Panc1 (cell line): ENCODE measurements at regions not wholly inside any gene's neighbourhood (a gene's known extent, or its start where the extent isn't known, plus 50 kb on each side); places are given as distances from the start of the nearest gene placed in this dataset.

Experiments
- ATAC-seq: fragments of 200-7000 bp; cut with Tn5 transposase; 2 replicates; pipeline ENCODE4 v1.9.1; 2020; ENCODE audit warnings: mild to moderate bottlenecking, moderate library complexity
- BruUV-seq: library from RNA; stranded (reverse); fragments of 400-500 nt; replicated peaks from 2 replicates; lab custom pipeline; 2021; lab: Mats Ljungman, UMichigan
- CTCF ChIA-PET: fragments of 300-600 bp; sonication (Branson Sonifier 250); formaldehyde crosslinking; loops from one replicate; lab custom pipeline; 2022; ENCODE audit warnings: antibody characterized with exemption; lab: Charles Lee
- POLR2A ChIA-PET: fragments of 300-600 bp; sonication (Branson Sonifier 250); formaldehyde crosslinking; loops from one replicate; lab custom pipeline; 2022; ENCODE audit warnings: antibody characterized with exemption; lab: Charles Lee
- DNase-seq: peaks from one replicate; pipeline ENCODE4 v3.0.0-alpha.2; 2010; ENCODE audit warnings: low read depth, low spot score
- H3K27ac ChIP-seq: 2 replicates; pipeline ENCODE4 v1.5.1; 2011; ENCODE audit warnings: mild to moderate bottlenecking, low read length, inconsistent platforms
- H3K27me3 ChIP-seq: fragments of 200-500 bp; sonication (Bioruptor generic); 2 replicates; pipeline ENCODE4 v1.6.0; 2014; ENCODE audit warnings: low read length, inconsistent platforms; ENCODE audit not compliant: control insufficient read depth, insufficient read depth
- H3K36me3 ChIP-seq: fragments of 200-500 bp; sonication (Bioruptor generic); 2 replicates; pipeline ENCODE4 v1.5.1; 2014; ENCODE audit warnings: inconsistent platforms, mild to moderate bottlenecking, low read length, moderate library complexity; ENCODE audit not compliant: control insufficient read depth, insufficient read depth
- H3K4me1 ChIP-seq: 2 replicates; pipeline ENCODE4 v1.5.1; 2011; ENCODE audit warnings: inconsistent platforms, mild to moderate bottlenecking, low read length, moderate library complexity; ENCODE audit not compliant: control insufficient read depth, insufficient read depth
- H3K4me3 ChIP-seq, 2 experiments: 2 replicates each; pipeline ENCODE4 v1.5.1; 2011 to 2012; ENCODE audit warnings: low read depth in 2 of 2, low read length in 2 of 2, mild to moderate bottlenecking in 2 of 2, inconsistent platforms in 1 of 2, moderate library complexity in 1 of 2
- H3K9me3 ChIP-seq: fragments of 200-500 bp; sonication (Bioruptor generic); 2 replicates; pipeline ENCODE4 v1.5.1; 2014; ENCODE audit warnings: low read depth, mild to moderate bottlenecking, inconsistent platforms, low read length, moderate library complexity; ENCODE audit not compliant: control insufficient read depth, insufficient read depth
- CTCF ChIP-seq: fragments of 450-650 bp; IDR thresholded peaks from 2 replicates; pipeline ENCODE4 v1.5.1; 2017; ENCODE audit warnings: mild to moderate bottlenecking
- POLR2AphosphoS5 ChIP-seq: IDR thresholded peaks from 2 replicates; pipeline ENCODE4 v1.6.1; 2012; ENCODE audit warnings: mild to moderate bottlenecking, low read depth, low read length, moderate library complexity
- SIN3A ChIP-seq: IDR thresholded peaks from 2 replicates; pipeline ENCODE4 v1.6.1; 2012; ENCODE audit warnings: low read depth, mild to moderate bottlenecking, low read length, moderate library complexity, borderline replicate concordance; ENCODE audit not compliant: insufficient read depth
- TCF7L2 ChIP-seq: IDR thresholded peaks from 2 replicates; pipeline ENCODE4 v1.6.1; 2011; ENCODE audit warnings: mild to moderate bottlenecking, low read depth, low read length, inconsistent platforms
- in situ Hi-C: cut with HindIII; loops from 2 replicates; pipeline ENCODE4 v1.10.0; 2016; ENCODE audit warnings: low sequenced_read_pairs, low pct_unique_long_range_greater_than_20kb
- intact Hi-C: fragments of 100-400 bp; cut with micrococcal nuclease; formaldehyde crosslinking; loops from one replicate; pipeline ENCODE4 v1.10.0; 2022; ENCODE audit not compliant: unreplicated experiment
- TF ChIP-seq, protein P1 (sequence below), 2 experiments: IDR thresholded peaks; 2 replicates each; pipeline ENCODE4 v1.6.1; 2011 to 2012; ENCODE audit warnings: low read depth in 2 of 2, control low read depth in 1 of 2, low read length in 1 of 2, mild to moderate bottlenecking in 1 of 2, moderate library complexity in 1 of 2; ENCODE audit not compliant: insufficient read depth in 1 of 2

- no TSS peak for BruUV-seq
- Histone ChIP-seq H3K27ac (no peak overlapping the region), H3K4me3 (no peak overlapping the region), H3K27me3 (no peaks in the 10 kb centered on the region; the same call in 1 of the 2 replicates), H3K36me3 (no peaks in the 10 kb centered on the region), H3K4me1 (no peaks in the 10 kb centered on the region), H3K9me3 (no peaks in the 10 kb centered on the region)
- DNase-seq, result no peak
- in situ Hi-C loops, result no loop called here
- no peak for ATAC-seq
- ChIA-PET CTCF (no interaction called here), POLR2A (no interaction called here)
- TF ChIP-seq, protein P1, sequence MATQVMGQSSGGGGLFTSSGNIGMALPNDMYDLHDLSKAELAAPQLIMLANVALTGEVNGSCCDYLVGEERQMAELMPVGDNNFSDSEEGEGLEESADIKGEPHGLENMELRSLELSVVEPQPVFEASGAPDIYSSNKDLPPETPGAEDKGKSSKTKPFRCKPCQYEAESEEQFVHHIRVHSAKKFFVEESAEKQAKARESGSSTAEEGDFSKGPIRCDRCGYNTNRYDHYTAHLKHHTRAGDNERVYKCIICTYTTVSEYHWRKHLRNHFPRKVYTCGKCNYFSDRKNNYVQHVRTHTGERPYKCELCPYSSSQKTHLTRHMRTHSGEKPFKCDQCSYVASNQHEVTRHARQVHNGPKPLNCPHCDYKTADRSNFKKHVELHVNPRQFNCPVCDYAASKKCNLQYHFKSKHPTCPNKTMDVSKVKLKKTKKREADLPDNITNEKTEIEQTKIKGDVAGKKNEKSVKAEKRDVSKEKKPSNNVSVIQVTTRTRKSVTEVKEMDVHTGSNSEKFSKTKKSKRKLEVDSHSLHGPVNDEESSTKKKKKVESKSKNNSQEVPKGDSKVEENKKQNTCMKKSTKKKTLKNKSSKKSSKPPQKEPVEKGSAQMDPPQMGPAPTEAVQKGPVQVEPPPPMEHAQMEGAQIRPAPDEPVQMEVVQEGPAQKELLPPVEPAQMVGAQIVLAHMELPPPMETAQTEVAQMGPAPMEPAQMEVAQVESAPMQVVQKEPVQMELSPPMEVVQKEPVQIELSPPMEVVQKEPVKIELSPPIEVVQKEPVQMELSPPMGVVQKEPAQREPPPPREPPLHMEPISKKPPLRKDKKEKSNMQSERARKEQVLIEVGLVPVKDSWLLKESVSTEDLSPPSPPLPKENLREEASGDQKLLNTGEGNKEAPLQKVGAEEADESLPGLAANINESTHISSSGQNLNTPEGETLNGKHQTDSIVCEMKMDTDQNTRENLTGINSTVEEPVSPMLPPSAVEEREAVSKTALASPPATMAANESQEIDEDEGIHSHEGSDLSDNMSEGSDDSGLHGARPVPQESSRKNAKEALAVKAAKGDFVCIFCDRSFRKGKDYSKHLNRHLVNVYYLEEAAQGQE (IDR thresholded peaks at IDR 0.05; ENCODE audit: insufficient read depth in 1 of 2, low read depth in 2 of 2, low read length in 1 of 2), result no peak
- TF ChIP-seq SIN3A (no peak), TCF7L2 (no peak), CTCF (no peak), POLR2AphosphoS5 (no peak)
- intact Hi-C loops, result no loop called here
These were observed 350.0 kb upstream of the ISL1 start for GRCh38 chr5:51033215-51033614.

GRCh38 chr5:51034222-51034901 lies 348.9 kb upstream of the ISL1 start:
- no peak for DNase-seq
- no peak for ATAC-seq
- intact Hi-C loops (no loop called here), in situ Hi-C loops (no loop called here)
- TF ChIP-seq CTCF (no peak), TCF7L2 (no peak), POLR2AphosphoS5 (no peak), SIN3A (no peak)
- TF ChIP-seq, protein P1 (IDR thresholded peaks at IDR 0.05; ENCODE audit: insufficient read depth in 1 of 2, low read depth in 2 of 2, low read length in 1 of 2), result no peak
- Histone ChIP-seq H3K27me3 (no peaks in the 10 kb centered on the region; the same call in 1 of the 2 replicates), H3K36me3 (no peaks in the 10 kb centered on the region), H3K4me1 (no peaks in the 10 kb centered on the region), H3K27ac (no peak overlapping the region), H3K4me3 (no peak overlapping the region), H3K9me3 (no peaks in the 10 kb centered on the region)
- ChIA-PET CTCF (no interaction called here), POLR2A (no interaction called here)
- BruUV-seq, result no TSS peak
